HEK293 (cell line): ENCODE measurements at regions not wholly inside any gene's neighbourhood (a gene's known extent, or its start where the extent isn't known, plus 50 kb on each side); places are given as distances from the start of the nearest gene placed in this dataset.

Experiments used
- CTCF ChIA-PET: fragments of 350-600 bp; formaldehyde crosslinking; extraction: SDS; loops from one replicate; lab custom pipeline; 2021; ENCODE audit warnings: antibody characterized with exemption; lab: Yijun Ruan, JAX
- POLR2A ChIA-PET: fragments of 300-600 bp; formaldehyde crosslinking; extraction: SDS; loops from one replicate; lab custom pipeline; 2020; ENCODE audit warnings: antibody characterized with exemption, inconsistent platforms; lab: Yijun Ruan, JAX
- H3K27ac ChIP-seq: fragments of 200-500 bp; sonication (Bioruptor generic); 2 replicates; pipeline ENCODE4 v1.5.1; 2014; ENCODE audit warnings: low read depth, low read length, control low read depth, inconsistent platforms; ENCODE audit errors: extremely low read depth
- H3K36me3 ChIP-seq, 2 experiments: fragments of 200-500 bp in 1 of 2; sonication (Bioruptor generic) in 1 of 2; 1 replicate in 1 of 2; 2 replicates in 1 of 2; pipeline ENCODE4 v1.5.1; 2014 to 2017; ENCODE audit warnings: inconsistent platforms in 2 of 2, low read length in 2 of 2; ENCODE audit not compliant: control insufficient read depth in 2 of 2, insufficient read depth in 1 of 2
- H3K4me1 ChIP-seq: fragments of 200-500 bp; sonication (Bioruptor generic); 2 replicates; pipeline ENCODE4 v1.5.1; 2014; ENCODE audit warnings: mild to moderate bottlenecking, low read length, inconsistent platforms; ENCODE audit not compliant: control insufficient read depth, insufficient read depth
- H3K4me3 ChIP-seq: 2 replicates; pipeline ENCODE4 v1.5.1; 2011; ENCODE audit warnings: low read depth, mild to moderate bottlenecking, control low read depth, low read length, moderate library complexity
- H3K9me3 ChIP-seq: fragments of 200-500 bp; sonication (Bioruptor generic); 2 replicates; pipeline ENCODE4 v1.5.1; 2014; ENCODE audit warnings: low read depth, low read length, inconsistent platforms; ENCODE audit not compliant: control insufficient read depth, insufficient read depth
- GLI4 ChIP-seq: fragments of 450-650 bp; formaldehyde crosslinking; IDR thresholded peaks from 2 replicates; pipeline ENCODE4 v1.5.1; 2016; ENCODE audit warnings: missing biosample characterization, missing genetic modification characterization
- HOXD13 ChIP-seq: sonication (generic); formaldehyde crosslinking; IDR thresholded peaks from 2 replicates; pipeline ENCODE4 v1.8.0; 2022; ENCODE audit warnings: missing genetic modification reagents, borderline replicate concordance
- MEIS1 ChIP-seq: sonication (generic); formaldehyde crosslinking; IDR thresholded peaks from 2 replicates; pipeline ENCODE4 v1.8.1; 2022; ENCODE audit warnings: missing genetic modification reagents, mild to moderate bottlenecking, borderline replicate concordance
- PRDM2 ChIP-seq: fragments of 450-650 bp; formaldehyde crosslinking; IDR thresholded peaks from 2 replicates; pipeline ENCODE4 v1.5.1; 2016; ENCODE audit warnings: missing biosample characterization, missing genetic modification characterization, borderline replicate concordance
- RBAK ChIP-seq: fragments of 450-650 bp; formaldehyde crosslinking; IDR thresholded peaks from 2 replicates; pipeline ENCODE4 v1.5.1; 2016; ENCODE audit warnings: missing biosample characterization, missing genetic modification characterization
- SP7 ChIP-seq: fragments of 450-650 bp; formaldehyde crosslinking; IDR thresholded peaks from 2 replicates; pipeline ENCODE4 v1.5.1; 2016; ENCODE audit warnings: missing biosample characterization, missing genetic modification characterization
- WT1 ChIP-seq: fragments of 450-650 bp; formaldehyde crosslinking; IDR thresholded peaks from 2 replicates; pipeline ENCODE4 v1.5.1; 2016; ENCODE audit warnings: missing biosample characterization, missing genetic modification characterization
- YY1 ChIP-seq: fragments of 450-650 bp; formaldehyde crosslinking; IDR thresholded peaks from 2 replicates; pipeline ENCODE4 v1.5.1; 2018; ENCODE audit warnings: missing biosample characterization, missing genetic modification characterization
- ZBTB8A ChIP-seq: fragments of 450-650 bp; formaldehyde crosslinking; IDR thresholded peaks from 2 replicates; pipeline ENCODE4 v1.5.1; 2016; ENCODE audit warnings: missing biosample characterization, missing genetic modification characterization
- ZFHX2 ChIP-seq: fragments of 450-650 bp; formaldehyde crosslinking; conservative IDR thresholded peaks from 2 replicates; pipeline ENCODE4 v1.5.1; 2016; ENCODE audit warnings: missing biosample characterization, missing genetic modification characterization
- ZNF19 ChIP-seq: fragments of 450-650 bp; formaldehyde crosslinking; IDR thresholded peaks from 2 replicates; pipeline ENCODE4; 2016; ENCODE audit warnings: missing biosample characterization, missing genetic modification characterization, low read depth
- ZNF23 ChIP-seq: fragments of 450-650 bp; formaldehyde crosslinking; IDR thresholded peaks from 2 replicates; pipeline ENCODE4 v1.5.1; 2016; ENCODE audit warnings: missing biosample characterization, missing genetic modification characterization, borderline replicate concordance
- ZNF248 ChIP-seq: fragments of 450-650 bp; formaldehyde crosslinking; IDR thresholded peaks from 2 replicates; pipeline ENCODE4 v1.5.1; 2017; ENCODE audit warnings: missing biosample characterization, missing genetic modification characterization
- ZNF266 ChIP-seq: fragments of 450-650 bp; formaldehyde crosslinking; IDR thresholded peaks from 2 replicates; pipeline ENCODE4 v1.5.1; 2016; ENCODE audit warnings: missing biosample characterization, missing genetic modification characterization, low read depth
- ZNF350 ChIP-seq: fragments of 450-650 bp; formaldehyde crosslinking; IDR thresholded peaks from 2 replicates; pipeline ENCODE4 v1.5.0; 2017; ENCODE audit warnings: missing biosample characterization, mild to moderate bottlenecking, missing genetic modification characterization
- ZNF433 ChIP-seq: fragments of 450-650 bp; formaldehyde crosslinking; IDR thresholded peaks from 2 replicates; pipeline ENCODE4 v1.5.1; 2016; ENCODE audit warnings: missing biosample characterization, missing genetic modification characterization, low read depth
- ZNF529 ChIP-seq: fragments of 450-650 bp; formaldehyde crosslinking; IDR thresholded peaks from 2 replicates; pipeline ENCODE4 v1.5.1; 2017; ENCODE audit warnings: missing genetic modification characterization, missing biosample characterization; ENCODE audit not compliant: insufficient replicate concordance
- ZNF530 ChIP-seq: fragments of 450-650 bp; formaldehyde crosslinking; IDR thresholded peaks from 2 replicates; pipeline ENCODE4 v1.5.1; 2016; ENCODE audit warnings: low read depth, missing biosample characterization, missing genetic modification characterization
- ZNF549 ChIP-seq: fragments of 450-650 bp; IDR thresholded peaks from 2 replicates; pipeline ENCODE4 v1.5.1; 2018; ENCODE audit warnings: missing biosample characterization, missing genetic modification characterization, mild to moderate bottlenecking, inconsistent platforms, moderate library complexity
- ZNF555 ChIP-seq: fragments of 450-650 bp; formaldehyde crosslinking; conservative IDR thresholded peaks from 2 replicates; pipeline ENCODE4 v1.5.1; 2017; ENCODE audit warnings: missing biosample characterization, mild to moderate bottlenecking, missing genetic modification characterization, inconsistent platforms
- ZNF596 ChIP-seq: fragments of 450-650 bp; IDR thresholded peaks from 2 replicates; pipeline ENCODE4 v1.5.0; 2018; ENCODE audit warnings: missing biosample characterization, mild to moderate bottlenecking, missing genetic modification characterization, moderate library complexity
- ZNF600 ChIP-seq: fragments of 450-650 bp; formaldehyde crosslinking; IDR thresholded peaks from 2 replicates; pipeline ENCODE4 v1.5.1; 2016; ENCODE audit warnings: missing biosample characterization, missing genetic modification characterization
- ZNF621 ChIP-seq: fragments of 450-650 bp; formaldehyde crosslinking; IDR thresholded peaks from 2 replicates; pipeline ENCODE4 v1.5.1; 2017; ENCODE audit warnings: missing biosample characterization, missing genetic modification characterization
- ZNF707 ChIP-seq: fragments of 450-650 bp; formaldehyde crosslinking; IDR thresholded peaks from 2 replicates; pipeline ENCODE4 v1.5.1; 2016; ENCODE audit warnings: missing biosample characterization, missing genetic modification characterization
- ZNF747 ChIP-seq: fragments of 450-650 bp; formaldehyde crosslinking; IDR thresholded peaks from 2 replicates; pipeline ENCODE4 v1.5.1; 2016; ENCODE audit warnings: missing biosample characterization, missing genetic modification characterization
- ZNF792 ChIP-seq: fragments of 450-650 bp; formaldehyde crosslinking; IDR thresholded peaks from 2 replicates; pipeline ENCODE4 v1.5.1; 2016; ENCODE audit warnings: missing biosample characterization, missing genetic modification characterization
- ZSCAN5A ChIP-seq: fragments of 450-650 bp; formaldehyde crosslinking; IDR thresholded peaks from 2 replicates; pipeline ENCODE4 v1.5.1; 2016; ENCODE audit warnings: missing biosample characterization, missing genetic modification characterization
- TF ChIP-seq, protein P1 (sequence below): fragments of 450-650 bp; formaldehyde crosslinking; IDR thresholded peaks from 2 replicates; pipeline ENCODE4 v1.5.1; 2017; ENCODE audit warnings: missing biosample characterization, missing genetic modification characterization
- TF ChIP-seq, protein P2 (sequence below): fragments of 450-650 bp; formaldehyde crosslinking; IDR thresholded peaks from 2 replicates; pipeline ENCODE4 v1.5.1; 2016; ENCODE audit warnings: missing biosample characterization, missing genetic modification characterization, low read depth

GRCh38 chr7:46682836-46683624 is 762.0 kb upstream of the IGFBP3 start:
- CTCF ChIA-PET = interaction anchor here (0.7 to 1.3 kb wide), 3 partner anchors 12 to 401 kb away, joined by 3 read pairs; no protein-coding TSS in a partner anchor

GRCh38 chr7:46681865-46682503 is 760.9 kb upstream of the IGFBP3 start:
- no peak overlapping the region for H3K27ac ChIP-seq
- H3K36me3 ChIP-seq = no peaks in the 10 kb centered on the region
- H3K4me1 ChIP-seq = no peaks in the 10 kb centered on the region
- POLR2A ChIA-PET = no interaction called here
- H3K9me3 ChIP-seq = no peaks in the 10 kb centered on the region
- H3K4me3 ChIP-seq = no peak overlapping the region
- CTCF ChIA-PET = interaction anchor here (0.7 to 1.3 kb wide), 4 partner anchors 13 to 406 kb away, joined by 3 read pairs; no protein-coding TSS in a partner anchor
- TF ChIP-seq ZNF19 (tag by site-specific recombination) (no peak), HOXD13 (CRISPR knock-in tag) (no peak), ZNF600 (tag by site-specific recombination) (no peak), MEIS1 (CRISPR knock-in tag) (no peak), YY1 (no peak), ZNF596 (tag by site-specific recombination) (no peak), PRDM2 (tag by site-specific recombination) (no peak), ZNF707 (no peak), ZNF23 (tag by site-specific recombination) (no peak), ZBTB8A (tag by site-specific recombination) (no peak), ZFHX2 (tag by site-specific recombination) (no peak), ZNF747 (tag by site-specific recombination) (no peak), ZNF621 (tag by site-specific recombination) (no peak)
- TF ChIP-seq, protein P1, sequence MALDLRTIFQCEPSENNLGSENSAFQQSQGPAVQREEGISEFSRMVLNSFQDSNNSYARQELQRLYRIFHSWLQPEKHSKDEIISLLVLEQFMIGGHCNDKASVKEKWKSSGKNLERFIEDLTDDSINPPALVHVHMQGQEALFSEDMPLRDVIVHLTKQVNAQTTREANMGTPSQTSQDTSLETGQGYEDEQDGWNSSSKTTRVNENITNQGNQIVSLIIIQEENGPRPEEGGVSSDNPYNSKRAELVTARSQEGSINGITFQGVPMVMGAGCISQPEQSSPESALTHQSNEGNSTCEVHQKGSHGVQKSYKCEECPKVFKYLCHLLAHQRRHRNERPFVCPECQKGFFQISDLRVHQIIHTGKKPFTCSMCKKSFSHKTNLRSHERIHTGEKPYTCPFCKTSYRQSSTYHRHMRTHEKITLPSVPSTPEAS = no peak

More at GRCh38 chr7:46682836-46683624, 762.0 kb upstream of the IGFBP3 start:
- no peak overlapping the region for H3K27ac ChIP-seq
- POLR2A ChIA-PET = no interaction called here
- no peak overlapping the region for H3K4me3 ChIP-seq
- H3K36me3 ChIP-seq = no peaks in the 10 kb centered on the region
- no peaks in the 10 kb centered on the region for H3K9me3 ChIP-seq
- no peaks in the 10 kb centered on the region for H3K4me1 ChIP-seq
- TF ChIP-seq, protein P2, sequence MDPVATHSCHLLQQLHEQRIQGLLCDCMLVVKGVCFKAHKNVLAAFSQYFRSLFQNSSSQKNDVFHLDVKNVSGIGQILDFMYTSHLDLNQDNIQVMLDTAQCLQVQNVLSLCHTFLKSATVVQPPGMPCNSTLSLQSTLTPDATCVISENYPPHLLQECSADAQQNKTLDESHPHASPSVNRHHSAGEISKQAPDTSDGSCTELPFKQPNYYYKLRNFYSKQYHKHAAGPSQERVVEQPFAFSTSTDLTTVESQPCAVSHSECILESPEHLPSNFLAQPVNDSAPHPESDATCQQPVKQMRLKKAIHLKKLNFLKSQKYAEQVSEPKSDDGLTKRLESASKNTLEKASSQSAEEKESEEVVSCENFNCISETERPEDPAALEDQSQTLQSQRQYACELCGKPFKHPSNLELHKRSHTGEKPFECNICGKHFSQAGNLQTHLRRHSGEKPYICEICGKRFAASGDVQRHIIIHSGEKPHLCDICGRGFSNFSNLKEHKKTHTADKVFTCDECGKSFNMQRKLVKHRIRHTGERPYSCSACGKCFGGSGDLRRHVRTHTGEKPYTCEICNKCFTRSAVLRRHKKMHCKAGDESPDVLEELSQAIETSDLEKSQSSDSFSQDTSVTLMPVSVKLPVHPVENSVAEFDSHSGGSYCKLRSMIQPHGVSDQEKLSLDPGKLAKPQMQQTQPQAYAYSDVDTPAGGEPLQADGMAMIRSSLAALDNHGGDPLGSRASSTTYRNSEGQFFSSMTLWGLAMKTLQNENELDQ (tag by site-specific recombination) = no peak
- no peak for TF ChIP-seq ZNF529
- no peak for TF ChIP-seq ZNF433
- no peak for TF ChIP-seq SP7 (tag by site-specific recombination)
- no peak for TF ChIP-seq ZNF350 (tag by site-specific recombination)
- TF ChIP-seq ZNF549 (tag by site-specific recombination) = no peak
- no peak for TF ChIP-seq ZNF555 (tag by site-specific recombination)
- TF ChIP-seq ZNF530 (tag by site-specific recombination) = no peak
- no peak for TF ChIP-seq GLI4 (tag by site-specific recombination)
- no peak for TF ChIP-seq ZNF266
- TF ChIP-seq ZSCAN5A = no peak
- TF ChIP-seq RBAK (tag by site-specific recombination) = no peak
- TF ChIP-seq WT1 (tag by site-specific recombination) = no peak
- no peak for TF ChIP-seq ZNF792 (tag by site-specific recombination)
- TF ChIP-seq ZNF248 (tag by site-specific recombination) = no peak
- TF ChIP-seq, all 188 proteins: peak for 0
